ENCODE measurements at regions not wholly inside any gene's neighbourhood (a gene's known extent, or its start where the extent isn't known, plus 50 kb on each side); places are given as distances from the start of the nearest gene placed in this dataset.
"Not testable (repeated sequence)": the region's sequence is repeated elsewhere in the genome, so short reads cannot be mapped to it uniquely, and the experiment has no call there.

- TF ChIP-seq CTCF (IDR thresholded peaks at IDR 0.05) (no peak), ZFX (IDR thresholded peaks at IDR 0.05; ENCODE audit: borderline replicate concordance) (no peak)
- no peak overlapping the region for H3K27ac ChIP-seq
Observed at GRCh38 chr16:49952386-49952785, 72.6 kb upstream of the CNEP1R1 start.

- no peak overlapping the region for H3K27ac ChIP-seq
- TF ChIP-seq ZFX (IDR thresholded peaks at IDR 0.05; ENCODE audit: borderline replicate concordance) (no peak), CTCF (IDR thresholded peaks at IDR 0.05) (no peak)
Observed at GRCh38 chr16:49953090-49953489, 71.9 kb upstream of the CNEP1R1 start.

- no peak overlapping the region for H3K27ac ChIP-seq
- TF ChIP-seq CTCF (IDR thresholded peaks at IDR 0.05) (no peak), ZFX (IDR thresholded peaks at IDR 0.05; ENCODE audit: borderline replicate concordance) (no peak)
Observed at GRCh38 chr16:49955858-49956257, 69.2 kb upstream of the CNEP1R1 start.

GRCh38 chr16:49956915-49957314, 68.1 kb upstream of the CNEP1R1 start:
- no peak overlapping the region for H3K27ac ChIP-seq
- TF ChIP-seq ZFX (IDR thresholded peaks at IDR 0.05; ENCODE audit: borderline replicate concordance) (no peak), CTCF (IDR thresholded peaks at IDR 0.05) (no peak)

GRCh38 chr16:49958448-49958847, 66.6 kb upstream of the CNEP1R1 start:
- TF ChIP-seq CTCF (IDR thresholded peaks at IDR 0.05) (no peak), ZFX (IDR thresholded peaks at IDR 0.05; ENCODE audit: borderline replicate concordance) (no peak)
- no peak overlapping the region for H3K27ac ChIP-seq

GRCh38 chr16:49959552-49960277, 65.3 kb upstream of the CNEP1R1 start:
- H3K27ac ChIP-seq = no peak overlapping the region
- no peak for TF ChIP-seq ZFX (IDR thresholded peaks at IDR 0.05; ENCODE audit: borderline replicate concordance)
- no peak for TF ChIP-seq CTCF (IDR thresholded peaks at IDR 0.05)

- no peak for TF ChIP-seq ZFX (IDR thresholded peaks at IDR 0.05; ENCODE audit: borderline replicate concordance)
- TF ChIP-seq CTCF (IDR thresholded peaks at IDR 0.05) = no peak
- H3K27ac ChIP-seq = no peak overlapping the region
Observed at GRCh38 chr16:49961089-49961488, 63.9 kb upstream of the CNEP1R1 start.

- not testable (repeated sequence) for H3K27ac ChIP-seq
Observed at GRCh38 chr16:49962566-49962965, 62.5 kb upstream of the CNEP1R1 start.
